H1 (cell line): ENCODE measurements at regions not wholly inside any gene's neighbourhood (a gene's known extent, or its start where the extent isn't known, plus 50 kb on each side); places are given as distances from the start of the nearest gene placed in this dataset.

Source experiments
- CTCF ChIA-PET: fragments of 300-600 bp; sonication (Branson Sonifier 250); formaldehyde crosslinking; loops from one replicate; lab custom pipeline; 2021; ENCODE audit not compliant: partially characterized antibody; lab: Charles Lee
- POLR2A ChIA-PET: fragments of 300-600 bp; sonication (Branson Sonifier 250); formaldehyde crosslinking; loops from one replicate; lab custom pipeline; 2021; ENCODE audit warnings: inconsistent platforms; ENCODE audit not compliant: partially characterized antibody; lab: Charles Lee
- DNase-seq, 2 experiments: peaks; one replicate each; pipeline versions ENCODE4 v3.0.0 to v3.0.0-alpha.2; 2010 to 2022; ENCODE audit warnings: low spot score in 2 of 2, low read depth in 1 of 2, mixed read lengths in 1 of 2
- FAIRE-seq: peaks from 2 replicates; lab custom pipeline; 2011; peaks lifted over from hg19 to GRCh38; lab: Jason Lieb, UNC
- H2AFZ ChIP-seq: 2 replicates; pipeline ENCODE4 v1.8.1; 2012; ENCODE audit warnings: low read length, inconsistent platforms
- H2AK5ac ChIP-seq: 2 replicates; pipeline ENCODE4 v1.6.1; 2013; ENCODE audit warnings: low read depth, low read length
- H2BK120ac ChIP-seq: replicated peaks from 2 replicates; pipeline ENCODE3; 2013; ENCODE audit warnings: low read depth, low read length, inconsistent platforms
- H2BK12ac ChIP-seq: 2 replicates; pipeline ENCODE4 v1.6.1; 2013; ENCODE audit warnings: low read depth, low read length
- H2BK15ac ChIP-seq: 2 replicates; pipeline ENCODE4 v1.6.1; 2013; ENCODE audit warnings: low read length
- H2BK20ac ChIP-seq: 2 replicates; pipeline ENCODE4 v1.6.1; 2013; ENCODE audit warnings: low read length
- H2BK5ac ChIP-seq: 2 replicates; pipeline ENCODE4 v1.6.1; 2013; ENCODE audit warnings: low read depth, low read length
- H3K14ac ChIP-seq: 2 replicates; pipeline ENCODE4 v1.6.1; 2013; ENCODE audit warnings: inconsistent platforms; ENCODE audit not compliant: insufficient read length
- H3K18ac ChIP-seq: 2 replicates; pipeline ENCODE4 v1.6.1; 2013; ENCODE audit warnings: low read length; ENCODE audit errors: extremely low read depth
- H3K23ac ChIP-seq: 2 replicates; pipeline ENCODE4 v1.6.1; 2013; ENCODE audit warnings: inconsistent platforms; ENCODE audit not compliant: insufficient read length
- H3K23me2 ChIP-seq: 2 replicates; pipeline ENCODE4 v1.6.1; 2013; ENCODE audit warnings: low read depth, low read length
- H3K27ac ChIP-seq: 2 replicates; pipeline ENCODE4 v1.6.1; 2011; ENCODE audit warnings: low read depth, low read length, inconsistent platforms
- H3K27me3 ChIP-seq, 4 experiments: replicated peaks in 1 of 4; 1 replicate in 1 of 4; 2 replicates in 3 of 4; pipeline versions ENCODE4 v1.6.1 to v1.8.1; 2011 to 2013; ENCODE audit warnings: low read length in 3 of 4, mild to moderate bottlenecking in 3 of 4, inconsistent platforms in 2 of 4, mixed read lengths in 2 of 4, moderate library complexity in 1 of 4; ENCODE audit not compliant: control insufficient read depth in 3 of 4, insufficient read depth in 3 of 4; ENCODE audit errors: extremely low read depth in 1 of 4
- H3K36me3 ChIP-seq, 4 experiments: 2 replicates each; pipeline versions ENCODE4 v1.6.1 to v1.8.1; 2011 to 2013; ENCODE audit warnings: mild to moderate bottlenecking in 4 of 4, low read length in 3 of 4, moderate library complexity in 2 of 4, control low read depth in 1 of 4, inconsistent platforms in 1 of 4; ENCODE audit not compliant: insufficient read depth in 4 of 4, control insufficient read depth in 2 of 4
- H3K4ac ChIP-seq: replicated peaks from 2 replicates; pipeline ENCODE3; 2013; ENCODE audit warnings: low read length, low read depth, mixed read lengths, inconsistent platforms; ENCODE audit not compliant: insufficient read length
- H3K4me1 ChIP-seq, 4 experiments: replicated peaks in 1 of 4; 1 replicate in 1 of 4; 2 replicates in 3 of 4; pipeline versions ENCODE4 v1.6.1 to v1.8.1; 2011 to 2013; ENCODE audit warnings: low read length in 3 of 4, inconsistent platforms in 2 of 4, mixed read lengths in 1 of 4; ENCODE audit not compliant: insufficient read depth in 4 of 4, control insufficient read depth in 3 of 4
- H3K4me2 ChIP-seq, 2 experiments: 2 replicates each; pipeline versions ENCODE4 v1.6.1 to v1.8.1; 2011 to 2013; ENCODE audit warnings: low read depth in 2 of 2, low read length in 2 of 2, control low read depth in 1 of 2, inconsistent platforms in 1 of 2, mild to moderate bottlenecking in 1 of 2; ENCODE audit not compliant: insufficient read depth in 1 of 2
- H3K4me3 ChIP-seq, 4 experiments: fragments of 200-600, 300-600 bp in 1 of 4; sonication (generic), shearing (Covaris generic), sonication (Bioruptor Twin) in 1 of 4; 2 replicates each; pipeline versions ENCODE4 v1.5.1 to v1.8.1; 2011 to 2016; ENCODE audit warnings: low read length in 4 of 4, low read depth in 3 of 4, control low read depth in 2 of 4, inconsistent platforms in 2 of 4, mild to moderate bottlenecking in 2 of 4, mixed read lengths in 1 of 4, moderate library complexity in 1 of 4; ENCODE audit not compliant: insufficient read depth in 2 of 4; ENCODE audit errors: extremely low read depth in 1 of 4
- H3K56ac ChIP-seq: replicated peaks from 2 replicates; pipeline ENCODE3; 2013; ENCODE audit warnings: low read depth, mild to moderate bottlenecking, mixed read lengths, low read length, inconsistent platforms; ENCODE audit not compliant: insufficient read length
- H3K79me1 ChIP-seq: 2 replicates; pipeline ENCODE4 v1.6.1; 2013; ENCODE audit warnings: low read depth, low read length, control low read depth
- H3K79me2 ChIP-seq, 2 experiments: 2 replicates each; pipeline versions ENCODE4 v1.6.1 to v1.8.1; 2012 to 2013; ENCODE audit warnings: low read length in 2 of 2, mild to moderate bottlenecking in 2 of 2, inconsistent platforms in 1 of 2; ENCODE audit not compliant: insufficient read depth in 2 of 2, control insufficient read depth in 1 of 2
- H3K9ac ChIP-seq, 4 experiments: replicated peaks in 1 of 4; 1 replicate in 1 of 4; 2 replicates in 3 of 4; pipeline versions ENCODE4 v1.6.1 to v1.8.1; 2011 to 2013; ENCODE audit warnings: low read depth in 3 of 4, low read length in 3 of 4, control low read depth in 2 of 4, mild to moderate bottlenecking in 2 of 4, moderate library complexity in 2 of 4, inconsistent platforms in 1 of 4; ENCODE audit errors: extremely low read depth in 1 of 4
- H3K9me3 ChIP-seq, 2 experiments: 2 replicates each; pipeline versions ENCODE4 v1.6.1 to v1.8.1; 2012 to 2013; ENCODE audit warnings: mild to moderate bottlenecking in 2 of 2, moderate library complexity in 2 of 2, control low read depth in 1 of 2, inconsistent platforms in 1 of 2, low read depth in 1 of 2, low read length in 1 of 2, mixed read lengths in 1 of 2; ENCODE audit not compliant: insufficient read depth in 2 of 2
- H4K20me1 ChIP-seq, 2 experiments: replicated peaks in 1 of 2; 2 replicates each; pipeline versions ENCODE3 to v1.8.1; 2011 to 2013; ENCODE audit warnings: inconsistent platforms in 2 of 2, low read length in 2 of 2, mild to moderate bottlenecking in 1 of 2; ENCODE audit not compliant: insufficient read depth in 2 of 2, control insufficient read depth in 1 of 2
- H4K5ac ChIP-seq: 2 replicates; pipeline ENCODE4 v1.6.1; 2013; ENCODE audit warnings: low read length, low read depth, mixed read lengths, inconsistent platforms; ENCODE audit not compliant: insufficient read length
- H4K8ac ChIP-seq: 2 replicates; pipeline ENCODE4 v1.8.0; 2013; ENCODE audit warnings: mild to moderate bottlenecking, moderate library complexity, low read length, inconsistent platforms; ENCODE audit not compliant: insufficient read depth; ENCODE audit errors: extremely low read depth
- H4K91ac ChIP-seq: replicated peaks from 2 replicates; pipeline ENCODE3; 2013; ENCODE audit warnings: low read length, mixed read lengths, inconsistent platforms; ENCODE audit not compliant: insufficient read length
- ASH2L ChIP-seq: fragments of 200-600, 300-600 bp; sonication (generic); IDR thresholded peaks from one replicate; pipeline ENCODE4 v1.7.1; 2017; ENCODE audit warnings: low read length
- WGBS, 2 experiments: shearing (Covaris generic) in 1 of 2; methylation state at CpG; one replicate each; pipeline versions ENCODE4 v1.1.6 to v1.1.7; 2013 to 2015; ENCODE audit warnings: low lambda C conversion rate in 2 of 2, mixed read lengths in 2 of 2, inconsistent platforms in 1 of 2, low coverage in 1 of 2, missing lambda C conversion rate in 1 of 2; ENCODE audit not compliant: insufficient replicate concordance in 2 of 2, insufficient coverage in 1 of 2, insufficient read length in 1 of 2; ENCODE audit errors: extremely low coverage in 1 of 2, missing lambda C conversion rate in 1 of 2; 5-methylcytosine and 5-hydroxymethylcytosine counted together
- TF ChIP-seq, protein P1 (sequence below), 3 experiments: IDR thresholded peaks; 1 replicate in 2 of 3; 2 replicates in 1 of 3; pipeline versions ENCODE4 v1.5.1 to v1.6.1; 2011; ENCODE audit warnings: low read length in 3 of 3, mild to moderate bottlenecking in 3 of 3, inconsistent platforms in 2 of 3, low read depth in 1 of 3, moderate library complexity in 1 of 3; ENCODE audit not compliant: insufficient read depth in 1 of 3; ENCODE audit errors: control extremely low read depth in 1 of 3

DNA sequence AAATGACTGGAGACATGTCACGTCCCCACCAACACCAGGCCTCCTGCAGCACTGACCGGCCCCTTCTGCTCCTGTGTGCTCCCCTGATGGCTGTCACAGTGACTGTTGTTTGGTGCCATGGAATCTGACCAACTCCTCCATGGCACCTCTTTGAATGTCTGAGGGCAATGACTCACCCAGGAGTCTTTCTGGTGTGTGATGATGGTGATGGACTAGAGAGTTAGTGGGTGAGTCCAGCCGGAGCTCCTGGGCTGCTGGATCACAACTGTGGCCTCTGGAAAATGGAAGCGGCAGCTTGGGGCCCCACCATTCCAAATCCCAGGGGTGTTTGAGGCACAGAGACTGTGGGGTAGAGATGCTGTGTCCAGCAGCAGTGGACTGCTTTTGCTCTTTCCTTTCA lies 133.3 kb downstream of the TFAP2C start:
- Histone ChIP-seq H4K5ac (no peak overlapping the region), H3K4me1 (peaks cover 0 to 3% (median 0%) of the 10 kb centered on the region in 4 experiments; a peak in 1 of 7 replicates), H3K4me3 (no peak overlapping the region), H2AK5ac (no peak overlapping the region), H2BK12ac (0 out of 2 replicates have a peak overlapping the region, but pooled peaks have one; percentile 50), H4K91ac (no peak overlapping the region), H3K56ac (no peak overlapping the region), H3K23me2 (peaks cover 6% of the 10 kb centered on the region; the same call in 1 of the 2 replicates), H3K9ac (no peak overlapping the region), H4K20me1 (peaks cover 0 to 4% of the 10 kb centered on the region in 2 experiments), H3K9me3 (no peaks in the 10 kb centered on the region), H2BK20ac (no peak overlapping the region), H3K23ac (no peak overlapping the region), H3K27ac (no peak overlapping the region), H3K18ac (no peak overlapping the region), H3K4me2 (no peak overlapping the region), H3K14ac (no peak overlapping the region), H2BK5ac (no peak overlapping the region), H2AFZ (no peak overlapping the region), H2BK15ac (no peak overlapping the region), H3K27me3 (no peaks in the 10 kb centered on the region), H4K8ac (no peak overlapping the region; the same call in 1 of the 2 replicates), H2BK120ac (no peak overlapping the region), H3K4ac (no peak overlapping the region), H3K79me1 (no peaks in the 10 kb centered on the region), H3K36me3 (no peaks in the 10 kb centered on the region), H3K79me2 (no peaks in the 10 kb centered on the region)
- WGBS, 2 experiments = 88% methylated on average over 4 of the region's 4 CpGs; no CpG with 5 or more reads in 1 of the 2 experiments
- ChIA-PET POLR2A (no interaction called here), CTCF (no interaction called here)
- DNase-seq (no peak), FAIRE-seq (no peak)
- TF ChIP-seq ASH2L = no peak
- TF ChIP-seq, protein P1, sequence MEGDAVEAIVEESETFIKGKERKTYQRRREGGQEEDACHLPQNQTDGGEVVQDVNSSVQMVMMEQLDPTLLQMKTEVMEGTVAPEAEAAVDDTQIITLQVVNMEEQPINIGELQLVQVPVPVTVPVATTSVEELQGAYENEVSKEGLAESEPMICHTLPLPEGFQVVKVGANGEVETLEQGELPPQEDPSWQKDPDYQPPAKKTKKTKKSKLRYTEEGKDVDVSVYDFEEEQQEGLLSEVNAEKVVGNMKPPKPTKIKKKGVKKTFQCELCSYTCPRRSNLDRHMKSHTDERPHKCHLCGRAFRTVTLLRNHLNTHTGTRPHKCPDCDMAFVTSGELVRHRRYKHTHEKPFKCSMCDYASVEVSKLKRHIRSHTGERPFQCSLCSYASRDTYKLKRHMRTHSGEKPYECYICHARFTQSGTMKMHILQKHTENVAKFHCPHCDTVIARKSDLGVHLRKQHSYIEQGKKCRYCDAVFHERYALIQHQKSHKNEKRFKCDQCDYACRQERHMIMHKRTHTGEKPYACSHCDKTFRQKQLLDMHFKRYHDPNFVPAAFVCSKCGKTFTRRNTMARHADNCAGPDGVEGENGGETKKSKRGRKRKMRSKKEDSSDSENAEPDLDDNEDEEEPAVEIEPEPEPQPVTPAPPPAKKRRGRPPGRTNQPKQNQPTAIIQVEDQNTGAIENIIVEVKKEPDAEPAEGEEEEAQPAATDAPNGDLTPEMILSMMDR (IDR thresholded peaks at IDR 0.05; ENCODE audit: control extremely low read depth in 1 of 3, insufficient read depth in 1 of 3, low read depth in 1 of 3, low read length in 3 of 3) = no peak
